ENCODE measurements at regions not wholly inside any gene's neighbourhood (a gene's known extent, or its start where the extent isn't known, plus 50 kb on each side); places are given as distances from the start of the nearest gene placed in this dataset.

- H3K4me1 ChIP-seq (ENCODE audit: insufficient read depth, low read length): no peaks in the 10 kb centered on the region
- H2AFZ ChIP-seq (ENCODE audit: low read depth, low read length): no peak overlapping the region
- no peaks in the 10 kb centered on the region for H3K27me3 ChIP-seq (ENCODE audit: insufficient read depth, low read length)
- H3K9me3 ChIP-seq (ENCODE audit: low read length): no peaks in the 10 kb centered on the region
- H3K4me3 ChIP-seq (ENCODE audit: low read length): no peak overlapping the region
- H3K36me3 ChIP-seq (ENCODE audit: insufficient read depth, low read length): no peaks in the 10 kb centered on the region
These were observed 530.0 kb downstream of the PRR16 start for GRCh38 chr5:120994112-120994511.

- H3K4me1 ChIP-seq (ENCODE audit: insufficient read depth, low read length): no peaks in the 10 kb centered on the region
- H3K9me3 ChIP-seq (ENCODE audit: low read length): no peaks in the 10 kb centered on the region
- H3K36me3 ChIP-seq (ENCODE audit: insufficient read depth, low read length): no peaks in the 10 kb centered on the region
- no peaks in the 10 kb centered on the region for H3K27me3 ChIP-seq (ENCODE audit: insufficient read depth, low read length)
- H3K4me3 ChIP-seq (ENCODE audit: low read length): no peak overlapping the region
- no peak overlapping the region for H2AFZ ChIP-seq (ENCODE audit: low read depth, low read length)
These were observed 535.5 kb downstream of the PRR16 start for GRCh38 chr5:120999550-120999949.

GRCh38 chr5:121006217-121006616, 542.1 kb downstream of the PRR16 start:
- H2AFZ ChIP-seq (ENCODE audit: low read depth, low read length): no peak overlapping the region
- H3K36me3 ChIP-seq (ENCODE audit: insufficient read depth, low read length): no peaks in the 10 kb centered on the region
- no peaks in the 10 kb centered on the region for H3K4me1 ChIP-seq (ENCODE audit: insufficient read depth, low read length)
- no peak overlapping the region for H3K4me3 ChIP-seq (ENCODE audit: low read length)
- H3K27me3 ChIP-seq (ENCODE audit: insufficient read depth, low read length): no peaks in the 10 kb centered on the region
- no peaks in the 10 kb centered on the region for H3K9me3 ChIP-seq (ENCODE audit: low read length)

GRCh38 chr5:121008041-121008440, 543.9 kb downstream of the PRR16 start:
- Histone ChIP-seq H3K9me3 (ENCODE audit: low read length) (no peaks in the 10 kb centered on the region), H3K27me3 (ENCODE audit: insufficient read depth, low read length) (no peaks in the 10 kb centered on the region), H2AFZ (ENCODE audit: low read depth, low read length) (no peak overlapping the region), H3K4me3 (ENCODE audit: low read length) (no peak overlapping the region), H3K36me3 (ENCODE audit: insufficient read depth, low read length) (no peaks in the 10 kb centered on the region), H3K4me1 (ENCODE audit: insufficient read depth, low read length) (no peaks in the 10 kb centered on the region)

GRCh38 chr5:121009058-121009457, 545.0 kb downstream of the PRR16 start:
- no peaks in the 10 kb centered on the region for H3K27me3 ChIP-seq (ENCODE audit: insufficient read depth, low read length)
- H3K9me3 ChIP-seq (ENCODE audit: low read length): no peaks in the 10 kb centered on the region
- H3K4me3 ChIP-seq (ENCODE audit: low read length): no peak overlapping the region
- H3K36me3 ChIP-seq (ENCODE audit: insufficient read depth, low read length): no peaks in the 10 kb centered on the region
- H2AFZ ChIP-seq (ENCODE audit: low read depth, low read length): no peak overlapping the region
- no peaks in the 10 kb centered on the region for H3K4me1 ChIP-seq (ENCODE audit: insufficient read depth, low read length)

- no peaks in the 10 kb centered on the region for H3K27me3 ChIP-seq (ENCODE audit: insufficient read depth, low read length)
- H2AFZ ChIP-seq (ENCODE audit: low read depth, low read length): no peak overlapping the region
- H3K4me1 ChIP-seq (ENCODE audit: insufficient read depth, low read length): no peaks in the 10 kb centered on the region
- H3K36me3 ChIP-seq (ENCODE audit: insufficient read depth, low read length): no peaks in the 10 kb centered on the region
- no peaks in the 10 kb centered on the region for H3K9me3 ChIP-seq (ENCODE audit: low read length)
- H3K4me3 ChIP-seq (ENCODE audit: low read length): no peak overlapping the region
These were observed 553.9 kb downstream of the PRR16 start for GRCh38 chr5:121018004-121018403.

- Histone ChIP-seq H3K36me3 (ENCODE audit: insufficient read depth, low read length) (no peaks in the 10 kb centered on the region), H3K27me3 (ENCODE audit: insufficient read depth, low read length) (no peaks in the 10 kb centered on the region), H3K4me3 (ENCODE audit: low read length) (no peak overlapping the region), H3K9me3 (ENCODE audit: low read length) (no peaks in the 10 kb centered on the region), H3K4me1 (ENCODE audit: insufficient read depth, low read length) (no peaks in the 10 kb centered on the region), H2AFZ (ENCODE audit: low read depth, low read length) (no peak overlapping the region)
These were observed 555.0 kb downstream of the PRR16 start for GRCh38 chr5:121019106-121019505.

- Histone ChIP-seq H3K36me3 (ENCODE audit: insufficient read depth, low read length) (no peaks in the 10 kb centered on the region), H3K9me3 (ENCODE audit: low read length) (no peaks in the 10 kb centered on the region), H2AFZ (ENCODE audit: low read depth, low read length) (no peak overlapping the region), H3K27me3 (ENCODE audit: insufficient read depth, low read length) (no peaks in the 10 kb centered on the region), H3K4me3 (ENCODE audit: low read length) (no peak overlapping the region), H3K4me1 (ENCODE audit: insufficient read depth, low read length) (no peaks in the 10 kb centered on the region)
These were observed 555.6 kb downstream of the PRR16 start for GRCh38 chr5:121019734-121020133.

- Histone ChIP-seq H3K4me1 (ENCODE audit: insufficient read depth, low read length) (no peaks in the 10 kb centered on the region), H3K4me3 (ENCODE audit: low read length) (no peak overlapping the region)
These were observed 557.6 kb downstream of the PRR16 start for GRCh38 chr5:121021681-121022080.

GRCh38 chr5:121024416-121025311, 560.6 kb downstream of the PRR16 start:
- H3K4me1 ChIP-seq (ENCODE audit: insufficient read depth, low read length): no peaks in the 10 kb centered on the region
- no peaks in the 10 kb centered on the region for H3K27me3 ChIP-seq (ENCODE audit: insufficient read depth, low read length)
- H3K4me3 ChIP-seq (ENCODE audit: low read length): no peak overlapping the region
- no peak overlapping the region for H2AFZ ChIP-seq (ENCODE audit: low read depth, low read length)
- H3K9me3 ChIP-seq (ENCODE audit: low read length): no peaks in the 10 kb centered on the region
- no peaks in the 10 kb centered on the region for H3K36me3 ChIP-seq (ENCODE audit: insufficient read depth, low read length)

More at GRCh38 chr5:121021681-121022080, 557.6 kb downstream of the PRR16 start:
- H2AFZ ChIP-seq (ENCODE audit: low read depth, low read length): no peak overlapping the region
- H3K36me3 ChIP-seq (ENCODE audit: insufficient read depth, low read length): no peaks in the 10 kb centered on the region
- H3K9me3 ChIP-seq (ENCODE audit: low read length): no peaks in the 10 kb centered on the region
- H3K27me3 ChIP-seq (ENCODE audit: insufficient read depth, low read length): no peaks in the 10 kb centered on the region

- H3K36me3 ChIP-seq (ENCODE audit: insufficient read depth, low read length): no peaks in the 10 kb centered on the region
- H3K4me3 ChIP-seq (ENCODE audit: low read length): no peak overlapping the region
- no peaks in the 10 kb centered on the region for H3K27me3 ChIP-seq (ENCODE audit: insufficient read depth, low read length)
- no peaks in the 10 kb centered on the region for H3K4me1 ChIP-seq (ENCODE audit: insufficient read depth, low read length)
- H3K9me3 ChIP-seq (ENCODE audit: low read length): no peaks in the 10 kb centered on the region
- H2AFZ ChIP-seq (ENCODE audit: low read depth, low read length): no peak overlapping the region
These were observed 561.6 kb downstream of the PRR16 start for GRCh38 chr5:121025671-121026070.

- Histone ChIP-seq H3K4me3 (ENCODE audit: low read length) (no peak overlapping the region), H3K36me3 (ENCODE audit: insufficient read depth, low read length) (no peaks in the 10 kb centered on the region), H2AFZ (ENCODE audit: low read depth, low read length) (no peak overlapping the region), H3K4me1 (ENCODE audit: insufficient read depth, low read length) (no peaks in the 10 kb centered on the region), H3K27me3 (ENCODE audit: insufficient read depth, low read length) (no peaks in the 10 kb centered on the region), H3K9me3 (ENCODE audit: low read length) (no peaks in the 10 kb centered on the region)
These were observed 563.5 kb downstream of the PRR16 start for GRCh38 chr5:121027636-121028035.

- Histone ChIP-seq H2AFZ (ENCODE audit: low read depth, low read length) (no peak overlapping the region), H3K36me3 (ENCODE audit: insufficient read depth, low read length) (no peaks in the 10 kb centered on the region), H3K27me3 (ENCODE audit: insufficient read depth, low read length) (no peaks in the 10 kb centered on the region), H3K4me1 (ENCODE audit: insufficient read depth, low read length) (no peaks in the 10 kb centered on the region), H3K9me3 (ENCODE audit: low read length) (no peaks in the 10 kb centered on the region), H3K4me3 (ENCODE audit: low read length) (no peak overlapping the region)
These were observed 565.6 kb downstream of the PRR16 start for GRCh38 chr5:121029536-121030245.
